ENCODE measurements at regions not wholly inside any gene's neighbourhood (a gene's known extent, or its start where the extent isn't known, plus 50 kb on each side); places are given as distances from the start of the nearest gene placed in this dataset.
"Not testable (repeated sequence)": the region's sequence is repeated elsewhere in the genome, so short reads cannot be mapped to it uniquely, and the experiment has no call there.

- intact Hi-C loops (cut with DNase I; ENCODE audit: low total_unique reads), result no loop called here
- DNase-seq, result no peak
- no peak overlapping the region for H3K27ac ChIP-seq
- WGBS, 5 donors, result 73 to 78% (median 75%) methylated on average over 10 of the region's 10 CpGs
- peaks cover 0 to 7% (median 3%) of the 10 kb centered on the region in 4 donors for H3K9me3 ChIP-seq
- TF ChIP-seq POLR2A (IDR thresholded peaks at IDR 0.05) (no peak), POLR2AphosphoS5 (IDR thresholded peaks at IDR 0.05) (no peak), CTCF (IDR thresholded peaks at IDR 0.05) (no peak)
- H3K36me3 ChIP-seq, result no peaks in the 10 kb centered on the region
- H3K4me3 ChIP-seq, result no peak overlapping the region
- H3K4me1 ChIP-seq, result no peaks in the 10 kb centered on the region
- no peaks in the 10 kb centered on the region for H3K27me3 ChIP-seq
These were observed 174.6 kb upstream of the ZNF469 start for GRCh38 chr16:88208112-88208511.

GRCh38 chr16:88208776-88209175 is 174.0 kb upstream of the ZNF469 start:
- intact Hi-C loops (cut with DNase I; ENCODE audit: low total_unique reads); H3K4me3 ChIP-seq; H3K36me3 ChIP-seq; H3K9me3 ChIP-seq; H3K27ac ChIP-seq; H3K27me3 ChIP-seq; DNase-seq; H3K4me1 ChIP-seq: not testable (repeated sequence)
- WGBS, 5 donors, result 0 to 35% (median 24%) methylated on average over 2 to 5 of the region's 5 CpGs; no CpG with 5 or more reads in 1 of the 5 donors

- H3K4me3 ChIP-seq; H3K4me1 ChIP-seq; DNase-seq; H3K36me3 ChIP-seq; H3K27ac ChIP-seq; H3K27me3 ChIP-seq; intact Hi-C loops (cut with DNase I; ENCODE audit: low total_unique reads); H3K9me3 ChIP-seq: not testable (repeated sequence)
- 79 to 91% (median 84%) methylated on average over 1 of the region's 1 CpG for WGBS, 5 donors
These were observed 173.2 kb upstream of the ZNF469 start for GRCh38 chr16:88209579-88209978.

GRCh38 chr16:88213937-88214336 is 168.8 kb upstream of the ZNF469 start:
- intact Hi-C loops (cut with DNase I; ENCODE audit: low total_unique reads); H3K4me1 ChIP-seq; H3K27me3 ChIP-seq; H3K27ac ChIP-seq; DNase-seq; H3K4me3 ChIP-seq; H3K36me3 ChIP-seq: not testable (repeated sequence)
- WGBS, 5 donors, result 82 to 95% (median 83%) methylated on average over 3 to 4 of the region's 5 CpGs
- peaks cover 0 to 12% (median 5%) of the 10 kb centered on the region in 4 donors for H3K9me3 ChIP-seq

GRCh38 chr16:88221001-88221761 is 161.6 kb upstream of the ZNF469 start:
- H3K36me3 ChIP-seq; H3K4me3 ChIP-seq; H3K27ac ChIP-seq; H3K4me1 ChIP-seq; intact Hi-C loops (cut with DNase I; ENCODE audit: low total_unique reads); H3K9me3 ChIP-seq; H3K27me3 ChIP-seq; DNase-seq: not testable (repeated sequence)
- WGBS, 5 donors, result 79 to 88% (median 82%) methylated on average over 23 to 29 of the region's 29 CpGs

- DNase-seq; H3K4me1 ChIP-seq; H3K36me3 ChIP-seq; H3K4me3 ChIP-seq; H3K9me3 ChIP-seq; H3K27me3 ChIP-seq; H3K27ac ChIP-seq; intact Hi-C loops (cut with DNase I; ENCODE audit: low total_unique reads): not testable (repeated sequence)
- 32 to 57% (median 54%) methylated on average over 18 of the region's 18 CpGs for WGBS, 5 donors
These were observed 159.1 kb upstream of the ZNF469 start for GRCh38 chr16:88223696-88224095.

- H3K4me1 ChIP-seq; H3K36me3 ChIP-seq; DNase-seq; H3K27ac ChIP-seq; H3K4me3 ChIP-seq; intact Hi-C loops (cut with DNase I; ENCODE audit: low total_unique reads); H3K9me3 ChIP-seq; H3K27me3 ChIP-seq: not testable (repeated sequence)
- WGBS, 5 donors, result 67 to 76% (median 75%) methylated on average over 25 to 34 of the region's 34 CpGs
These were observed 158.4 kb upstream of the ZNF469 start for GRCh38 chr16:88224131-88224898.

- H3K27ac ChIP-seq; H3K27me3 ChIP-seq; intact Hi-C loops (cut with DNase I; ENCODE audit: low total_unique reads); H3K4me3 ChIP-seq; H3K36me3 ChIP-seq; DNase-seq; H3K4me1 ChIP-seq; H3K9me3 ChIP-seq: not testable (repeated sequence)
- 86 to 94% (median 90%) methylated on average over 9 to 10 of the region's 10 CpGs for WGBS, 5 donors
These were observed 157.0 kb upstream of the ZNF469 start for GRCh38 chr16:88225640-88226230.

GRCh38 chr16:88226302-88226701 is 156.5 kb upstream of the ZNF469 start:
- 85 to 95% (median 89%) methylated on average over 9 to 14 of the region's 14 CpGs for WGBS, 5 donors
- not testable (repeated sequence) for DNase-seq

GRCh38 chr16:88227026-88227721 is 155.6 kb upstream of the ZNF469 start:
- H3K9me3 ChIP-seq; H3K27me3 ChIP-seq; H3K36me3 ChIP-seq; intact Hi-C loops (cut with DNase I; ENCODE audit: low total_unique reads); H3K4me1 ChIP-seq; H3K4me3 ChIP-seq; H3K27ac ChIP-seq; DNase-seq: not testable (repeated sequence)
- WGBS, 5 donors, result 77 to 87% (median 80%) methylated on average over 11 to 32 of the region's 35 CpGs

More at GRCh38 chr16:88226302-88226701, 156.5 kb upstream of the ZNF469 start:
- H3K27me3 ChIP-seq; intact Hi-C loops (cut with DNase I; ENCODE audit: low total_unique reads); H3K4me1 ChIP-seq; H3K36me3 ChIP-seq; H3K27ac ChIP-seq; H3K9me3 ChIP-seq; H3K4me3 ChIP-seq: not testable (repeated sequence)
